GM11168 (cell line): ENCODE measurements at regions not wholly inside any gene's neighbourhood (a gene's known extent, or its start where the extent isn't known, plus 50 kb on each side); places are given as distances from the start of the nearest gene placed in this dataset.
"Not testable (repeated sequence)": the region's sequence is repeated elsewhere in the genome, so short reads cannot be mapped to it uniquely, and the experiment has no call there.

Experiments used
- in situ Hi-C: fragments of 300-500 bp; cut with MboI; formaldehyde crosslinking; loops from one replicate; pipeline ENCODE4 v1.12.0; 2022; ENCODE audit warnings: low sequenced_read_pairs; ENCODE audit not compliant: unreplicated experiment

DNA sequence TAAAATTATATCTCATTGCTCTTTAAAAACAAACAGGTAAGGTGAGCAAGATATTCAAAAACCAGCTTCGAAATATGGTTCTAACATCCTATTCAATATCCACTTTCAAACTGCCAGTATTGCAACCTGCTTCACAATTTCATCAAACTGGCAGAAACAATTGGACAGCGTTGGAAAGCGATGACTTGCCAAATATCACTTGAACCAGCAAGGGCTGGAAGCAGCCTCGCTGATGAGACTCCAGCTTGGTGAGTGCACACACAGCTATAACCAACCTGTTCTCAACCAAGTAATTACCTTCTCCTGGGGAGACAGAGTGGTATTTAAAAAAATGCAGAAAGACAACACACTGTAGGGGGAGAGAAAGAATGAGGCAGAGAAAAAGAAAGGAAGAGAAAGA is 155.8 kb upstream of the RAI2 start:
- in situ Hi-C loops: no loop called here

DNA sequence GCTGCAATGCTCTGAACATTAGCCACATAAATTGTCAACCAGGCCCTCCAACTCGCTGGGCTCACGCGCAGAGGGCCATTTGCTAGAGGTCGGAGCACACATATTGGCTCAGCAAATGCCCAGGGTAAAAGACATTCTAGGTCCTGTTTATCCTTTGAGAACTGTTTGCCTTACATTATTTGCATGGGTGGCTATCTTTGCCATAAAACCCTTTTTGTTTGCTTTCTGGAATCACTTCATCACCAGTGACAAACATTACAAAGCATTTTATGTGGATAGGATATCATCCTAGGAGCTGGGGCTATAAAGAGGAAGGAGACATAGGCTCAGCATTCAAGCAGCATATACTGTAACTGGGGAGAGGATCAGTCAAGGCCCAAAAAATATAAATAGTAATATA is 149.2 kb upstream of the RAI2 start:
- in situ Hi-C loops: no loop called here

DNA sequence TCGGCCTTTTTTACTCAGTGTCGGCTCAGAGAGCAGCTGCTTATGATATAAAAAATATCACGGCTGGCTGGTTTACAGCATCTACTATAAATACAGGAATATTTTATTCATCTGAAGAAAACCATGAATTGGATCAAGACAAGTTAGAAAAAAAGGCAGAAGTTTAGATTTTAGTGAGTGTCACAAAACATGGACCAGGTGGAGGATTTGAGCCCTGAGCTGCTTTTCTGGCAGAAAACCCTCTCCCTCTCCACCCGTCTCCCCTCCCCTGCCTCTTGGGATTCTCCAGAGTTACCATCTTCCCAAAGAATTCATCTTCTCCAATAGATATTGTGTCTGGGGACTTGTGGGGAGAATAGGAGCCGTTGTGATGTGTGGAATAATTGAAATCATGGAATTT is 142.8 kb upstream of the RAI2 start:
- in situ Hi-C loops: no loop called here

DNA sequence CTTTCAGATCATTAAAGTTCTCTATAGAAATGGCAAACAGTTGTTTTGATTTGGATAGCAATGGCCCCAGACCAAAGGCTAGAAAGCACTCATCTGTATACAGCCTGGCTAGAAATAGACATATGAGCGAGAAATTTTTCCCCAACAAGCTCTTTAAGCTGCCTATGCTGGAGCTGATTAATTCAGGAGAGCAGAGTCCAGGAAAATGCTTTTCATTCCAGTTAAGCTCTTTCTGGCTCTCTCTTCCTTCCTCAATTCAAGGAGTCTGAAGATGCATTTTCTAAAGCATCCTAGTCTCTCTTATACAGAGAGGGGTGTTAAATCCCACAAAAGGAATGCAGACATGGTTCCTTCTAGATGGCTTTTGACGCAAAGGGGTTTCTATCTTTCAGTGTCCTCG is 141.7 kb upstream of the RAI2 start:
- in situ Hi-C loops: no loop called here

DNA sequence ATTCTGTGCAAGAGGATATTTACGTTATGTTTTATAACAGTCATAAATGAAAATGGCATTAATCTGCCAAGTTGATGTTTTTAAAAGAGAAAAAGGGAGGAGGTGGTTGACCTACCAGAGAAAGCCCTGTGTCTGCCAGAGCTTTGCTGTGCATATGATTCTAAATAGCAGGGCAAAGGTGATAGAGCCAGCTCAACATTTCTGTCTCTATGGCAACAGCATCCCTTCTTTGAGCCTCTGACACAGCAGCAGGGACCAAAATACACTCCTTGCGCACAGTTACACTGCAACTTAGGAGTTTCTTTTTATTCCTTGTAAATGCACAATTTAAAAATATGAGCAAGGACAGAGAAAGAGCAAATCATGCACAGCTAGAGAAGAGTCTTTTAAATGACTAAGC is 133.3 kb upstream of the RAI2 start:
- in situ Hi-C loops: no loop called here

DNA sequence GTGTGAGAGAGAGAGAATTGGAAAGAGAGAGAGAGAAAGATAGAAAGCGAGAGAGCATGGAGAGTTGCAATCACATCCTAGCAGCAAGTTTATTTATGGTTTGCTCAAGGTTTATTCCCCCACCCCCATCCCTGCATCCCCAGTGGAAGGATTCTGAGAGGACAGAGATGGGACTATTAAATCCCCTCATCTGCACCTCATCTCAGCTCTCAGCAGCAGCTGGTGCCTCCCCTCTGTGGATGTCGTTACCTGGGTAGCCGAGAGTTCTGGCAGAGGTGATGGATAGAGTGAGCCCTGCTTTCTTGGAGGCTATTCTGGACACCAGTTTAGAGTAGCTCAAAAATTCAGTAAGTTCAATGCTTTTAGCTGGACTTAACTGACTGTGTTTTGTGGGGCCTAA is 132.0 kb upstream of the RAI2 start:
- in situ Hi-C loops: no loop called here

DNA sequence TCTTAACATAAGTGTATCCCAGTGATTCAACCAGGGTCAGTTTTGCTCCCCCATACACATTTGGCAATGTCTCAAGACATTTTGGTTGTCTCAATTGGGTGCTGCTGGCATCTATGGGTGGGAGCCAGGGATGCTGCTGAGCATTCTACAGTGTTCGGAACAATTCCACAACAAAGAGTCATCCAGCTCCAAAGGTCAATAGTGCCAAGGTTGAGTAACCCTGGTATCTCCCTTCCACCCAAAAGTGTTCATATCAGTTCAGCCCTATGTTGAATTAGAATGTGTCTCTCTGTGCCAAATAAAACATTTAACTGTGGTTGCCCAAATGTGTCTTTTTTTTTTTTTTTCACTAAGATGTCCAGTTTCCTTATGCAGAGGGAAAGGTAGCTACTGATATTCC is 129.4 kb upstream of the RAI2 start:
- in situ Hi-C loops: no loop called here

DNA sequence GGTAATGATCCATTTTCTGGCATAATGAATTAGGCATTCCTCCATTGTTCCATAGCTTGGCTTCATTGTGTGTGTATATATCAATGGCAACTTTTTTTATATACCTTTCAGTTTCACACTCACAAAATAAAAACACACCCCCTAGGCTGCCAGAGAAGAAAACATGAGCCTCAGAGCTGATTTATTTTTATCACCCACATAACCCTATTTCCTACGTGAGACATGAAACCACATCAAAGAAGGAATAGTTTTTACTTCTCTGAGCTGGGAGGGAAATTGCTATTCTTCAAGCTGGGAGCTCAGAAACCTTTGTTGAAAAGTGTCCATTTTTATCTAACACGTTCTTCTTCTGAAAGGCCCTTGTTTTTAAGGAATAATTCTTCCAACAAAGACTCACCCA is 126.7 kb upstream of the RAI2 start:
- in situ Hi-C loops: no loop called here

DNA sequence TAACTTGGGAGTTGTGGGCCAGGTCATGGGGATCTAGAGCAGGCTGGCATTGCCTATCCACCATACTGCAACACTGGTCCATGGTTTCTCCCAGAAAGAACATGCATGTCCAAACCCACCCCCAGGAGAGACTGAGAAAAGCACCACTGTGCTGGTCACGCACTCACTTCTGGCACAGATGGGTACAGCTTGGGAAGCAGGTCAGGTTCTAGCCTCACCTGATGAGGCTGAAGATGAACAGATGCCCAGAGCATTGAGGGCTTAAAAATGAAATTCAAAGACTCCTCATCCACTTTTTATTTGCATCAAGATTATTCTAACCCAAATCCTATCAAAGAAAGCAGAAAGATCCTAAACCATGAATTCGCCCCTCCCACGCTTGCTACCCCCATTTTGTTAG is 125.9 kb upstream of the RAI2 start:
- in situ Hi-C loops: no loop called here

DNA sequence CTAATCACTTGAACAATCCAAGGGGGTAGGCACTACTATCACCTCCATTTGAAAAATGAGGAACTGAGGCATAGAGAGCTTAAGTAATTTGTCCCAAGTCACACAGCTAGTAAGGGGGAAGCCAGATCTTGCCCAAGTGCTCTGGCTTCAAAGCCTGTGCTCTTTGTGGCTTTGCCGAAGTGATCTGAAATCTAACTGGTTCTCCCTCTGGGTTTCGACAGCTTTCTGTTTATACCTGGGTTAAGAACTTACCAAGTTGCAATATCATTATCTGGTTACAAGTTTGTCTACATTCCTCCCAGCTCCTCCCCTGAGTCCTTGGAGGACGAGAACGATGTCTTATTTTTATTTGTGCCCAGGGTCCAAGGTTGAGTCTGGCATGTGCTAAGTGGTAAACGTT is 125.3 kb upstream of the RAI2 start:
- in situ Hi-C loops: no loop called here

DNA sequence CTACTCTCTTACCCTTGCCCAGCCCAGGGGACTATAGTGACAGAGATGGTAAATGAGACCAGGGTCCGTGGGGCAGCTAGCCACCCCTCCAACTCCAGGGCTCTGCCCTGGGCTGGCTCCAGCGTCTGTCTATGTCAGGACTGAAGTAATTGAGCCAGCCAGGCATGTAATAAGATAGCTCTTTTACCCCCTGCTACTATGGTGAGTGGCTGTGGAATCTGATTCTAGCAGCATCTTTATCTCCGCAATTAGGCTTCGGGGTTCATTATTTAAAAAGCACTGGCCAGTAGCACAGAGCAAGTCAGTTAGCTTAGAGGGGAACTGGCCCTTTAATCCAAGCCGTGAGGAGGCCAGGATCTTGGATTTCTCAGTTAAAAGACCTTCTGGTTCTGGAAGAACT is 123.3 kb upstream of the RAI2 start:
- in situ Hi-C loops: no loop called here

DNA sequence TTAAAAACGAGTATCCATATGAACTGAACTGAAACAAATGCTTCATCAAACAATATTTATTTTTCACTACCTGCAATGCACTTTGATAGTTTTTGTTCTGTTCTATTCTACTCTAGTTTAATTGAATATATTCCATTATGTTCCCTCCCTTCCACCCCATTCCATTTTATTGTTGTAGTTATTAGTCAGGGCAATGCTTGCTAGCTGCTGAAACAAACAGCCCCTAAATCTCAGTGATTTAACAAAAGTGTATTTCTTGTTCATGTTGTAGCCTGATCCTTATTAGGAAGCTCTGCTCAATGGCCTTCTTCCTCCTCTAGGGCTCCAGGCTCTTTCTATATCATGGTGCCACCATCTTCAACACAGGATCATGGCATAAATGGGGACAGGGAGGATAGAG is 122.3 kb upstream of the RAI2 start:
- in situ Hi-C loops: no loop called here

DNA sequence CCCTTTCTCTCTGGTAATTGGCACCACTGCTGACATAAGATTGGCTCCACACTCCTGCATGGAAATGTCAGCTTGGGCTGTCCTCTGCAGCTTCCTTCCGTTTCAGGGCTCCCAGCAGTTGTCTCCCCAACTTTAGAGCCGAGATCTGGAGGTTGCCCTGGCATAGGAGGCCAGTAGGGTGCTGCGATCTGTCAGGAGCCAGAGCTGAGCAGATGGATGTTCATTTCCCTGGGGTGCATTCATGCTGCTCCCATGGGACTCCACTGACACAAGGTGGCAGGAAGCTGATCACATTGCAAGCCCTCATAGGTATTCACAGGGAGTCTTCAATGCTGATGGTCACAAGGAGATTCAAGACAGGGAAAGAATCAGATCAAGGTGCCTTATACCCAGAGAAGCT is 116.6 kb upstream of the RAI2 start:
- in situ Hi-C loops: no loop called here

DNA sequence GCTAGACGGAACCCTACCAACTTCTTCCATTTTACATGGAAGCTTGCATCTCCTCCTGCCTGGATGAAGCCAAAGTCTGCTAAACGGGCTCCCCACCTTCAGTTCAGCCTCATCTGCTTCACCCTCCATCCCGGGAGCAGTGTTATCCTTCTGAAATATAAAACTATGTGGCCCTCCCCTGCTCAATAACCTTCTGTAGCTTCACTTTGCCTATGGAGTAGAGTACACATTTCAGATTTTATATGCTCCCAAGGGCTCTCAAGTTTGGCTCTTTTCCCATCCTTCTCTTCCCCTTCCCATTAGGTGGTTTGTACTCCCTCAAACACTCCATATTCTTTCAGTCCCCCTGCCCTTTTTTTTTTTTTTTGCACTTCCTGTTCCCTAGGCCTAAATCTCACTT is 115.9 kb upstream of the RAI2 start:
- in situ Hi-C loops: no loop called here

DNA sequence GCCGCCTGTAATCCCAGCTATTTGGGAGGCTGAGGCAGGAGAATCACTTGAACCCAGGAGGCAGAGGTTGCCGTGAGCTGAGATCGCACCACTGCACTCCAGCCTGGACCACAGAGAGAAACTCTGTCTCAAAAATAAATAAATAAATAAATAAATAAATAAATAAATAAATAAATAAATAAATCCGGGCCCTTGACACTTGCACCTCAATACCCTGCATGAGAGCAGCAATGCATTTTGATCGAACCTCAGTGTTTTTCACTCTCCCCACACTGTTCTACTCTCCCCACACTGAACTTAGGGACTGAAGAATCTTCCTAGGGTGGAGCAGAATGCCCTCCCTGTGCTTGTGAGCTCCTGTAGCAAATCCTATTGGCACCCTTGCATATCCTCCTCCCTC is 114.3 kb upstream of the RAI2 start:
- in situ Hi-C loops: not testable (repeated sequence)

DNA sequence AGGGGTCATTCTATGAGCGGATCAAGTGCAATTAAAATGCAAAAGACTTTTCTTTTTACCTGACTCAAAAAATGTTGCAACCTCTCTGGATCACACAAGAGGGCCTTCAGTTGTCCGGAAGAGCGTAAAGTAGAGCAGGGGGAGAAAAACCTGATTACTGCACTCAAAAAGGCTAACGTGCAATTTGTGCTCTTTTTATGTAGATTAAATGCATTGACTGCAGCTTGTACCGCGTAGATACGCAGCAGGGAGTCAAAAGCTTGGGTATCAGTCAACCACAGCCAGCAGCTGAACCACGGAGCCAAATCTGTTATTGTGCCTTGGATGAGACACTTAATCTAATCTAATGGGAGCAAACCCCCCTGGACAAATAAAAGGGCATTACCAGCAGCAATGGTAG is 107.3 kb upstream of the RAI2 start:
- in situ Hi-C loops: no loop called here

DNA sequence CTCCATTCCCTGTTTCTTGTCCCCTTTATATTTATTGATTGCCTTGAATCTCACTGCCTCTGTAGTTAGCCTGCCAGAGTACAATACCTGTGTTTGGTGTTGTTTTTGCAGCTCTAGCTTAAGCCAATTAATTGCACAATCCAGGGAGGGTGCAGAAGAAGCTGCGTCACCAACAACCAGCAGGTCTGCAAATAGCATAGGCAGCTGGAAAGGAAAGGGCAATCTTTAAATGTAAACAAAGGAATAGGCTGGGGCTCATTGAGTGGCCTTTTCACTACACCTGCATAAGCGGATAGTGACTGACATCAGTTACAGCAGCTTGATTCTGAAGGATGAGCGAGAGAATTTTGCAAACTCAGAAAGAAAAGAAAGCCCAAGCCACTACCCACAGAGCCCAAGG is 106.8 kb upstream of the RAI2 start:
- in situ Hi-C loops: no loop called here

DNA sequence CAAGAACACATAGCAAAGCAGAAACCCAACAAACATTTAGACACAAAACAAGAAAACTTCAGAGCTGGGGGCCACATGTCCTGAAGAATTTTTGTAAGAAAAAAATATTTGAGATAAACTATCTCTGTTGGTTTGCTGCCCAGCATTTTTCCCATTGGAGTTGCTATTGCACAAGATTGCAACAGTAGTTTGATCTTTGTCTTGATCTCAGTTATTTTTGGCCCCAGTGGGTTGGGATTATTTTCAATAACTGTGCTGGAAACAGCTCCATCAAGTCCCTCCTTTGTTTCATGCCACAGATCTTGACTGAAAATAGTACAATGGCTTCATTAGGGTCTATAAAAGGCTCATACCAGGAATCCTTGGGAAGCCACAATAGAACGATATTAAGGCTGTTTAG is 103.8 kb upstream of the RAI2 start:
- in situ Hi-C loops: no loop called here

DNA sequence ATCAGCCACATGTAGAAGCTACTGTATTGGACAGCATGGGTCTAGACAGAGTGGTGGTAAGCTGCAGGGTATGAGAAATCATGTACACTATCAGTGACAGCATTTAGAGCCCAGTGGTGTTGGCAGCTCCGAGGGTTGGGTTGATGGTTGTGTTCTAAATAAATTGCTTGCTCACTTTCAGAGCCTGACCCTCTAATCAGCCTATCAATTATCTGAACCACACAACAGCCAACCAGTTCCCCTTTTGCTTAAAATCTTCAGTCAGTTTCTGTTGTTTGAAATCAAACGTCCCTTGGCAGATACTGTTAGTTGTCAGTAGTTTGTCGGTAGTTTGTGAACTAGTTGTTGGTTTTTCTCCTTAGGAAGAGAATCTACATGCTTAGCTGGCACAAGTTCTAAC is 99.8 kb upstream of the RAI2 start:
- in situ Hi-C loops: no loop called here

DNA sequence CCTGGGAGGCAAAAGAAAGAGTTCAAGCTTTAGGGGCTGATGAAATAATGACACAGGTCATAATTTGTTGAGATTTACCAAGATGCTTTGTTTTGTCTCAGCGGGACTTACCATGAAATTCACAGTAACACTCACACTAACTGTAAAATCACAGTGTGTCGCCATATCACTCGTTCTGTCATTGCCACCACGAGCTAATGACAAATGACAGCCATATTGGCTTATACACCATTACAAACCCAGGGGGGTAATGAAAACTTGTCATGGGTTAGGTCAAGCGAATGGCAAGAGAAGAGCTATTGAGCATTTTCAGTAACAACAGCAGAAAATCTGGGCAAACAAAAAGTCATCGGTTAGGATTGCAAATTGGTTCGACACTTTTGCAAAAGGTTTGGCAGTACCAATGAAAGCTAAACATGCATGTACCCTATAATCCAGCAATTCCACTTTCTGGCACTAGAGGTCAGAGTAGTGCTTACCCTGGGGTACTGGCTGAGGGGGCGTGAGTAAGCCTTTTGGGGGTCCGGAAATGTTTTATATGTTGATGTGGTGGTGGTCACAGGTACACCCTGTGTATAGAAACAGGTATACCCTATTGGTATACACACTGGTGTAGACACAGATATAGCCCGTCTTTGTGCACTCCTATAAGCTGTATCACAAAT is 83.9 kb upstream of the RAI2 start:
- in situ Hi-C loops: loop anchor here (25.0 kb wide), 1 partner anchor 442 kb away; no protein-coding TSS in a partner anchor

DNA sequence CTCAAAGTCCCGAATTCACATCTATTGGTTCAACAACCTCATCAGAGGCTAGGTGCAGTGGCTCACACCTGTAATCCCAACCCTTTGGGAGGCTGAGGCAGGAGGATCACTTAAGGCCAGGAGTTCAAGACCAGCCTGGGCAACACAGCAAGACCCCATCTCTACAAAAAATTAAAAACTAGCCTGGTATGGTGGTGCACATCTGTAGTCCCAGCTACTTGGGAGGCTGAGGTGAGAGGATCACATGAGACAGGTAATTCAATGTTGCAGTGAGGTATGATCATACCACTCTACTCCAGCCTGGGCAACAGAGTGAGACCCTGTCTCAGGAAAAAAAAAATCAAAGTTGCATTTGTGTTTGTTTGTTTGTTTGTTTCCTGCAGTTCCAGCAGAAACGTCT is 80.1 kb upstream of the RAI2 start:
- in situ Hi-C loops: loop anchor here (25.0 kb wide), 1 partner anchor 446 kb away; no protein-coding TSS in a partner anchor

DNA sequence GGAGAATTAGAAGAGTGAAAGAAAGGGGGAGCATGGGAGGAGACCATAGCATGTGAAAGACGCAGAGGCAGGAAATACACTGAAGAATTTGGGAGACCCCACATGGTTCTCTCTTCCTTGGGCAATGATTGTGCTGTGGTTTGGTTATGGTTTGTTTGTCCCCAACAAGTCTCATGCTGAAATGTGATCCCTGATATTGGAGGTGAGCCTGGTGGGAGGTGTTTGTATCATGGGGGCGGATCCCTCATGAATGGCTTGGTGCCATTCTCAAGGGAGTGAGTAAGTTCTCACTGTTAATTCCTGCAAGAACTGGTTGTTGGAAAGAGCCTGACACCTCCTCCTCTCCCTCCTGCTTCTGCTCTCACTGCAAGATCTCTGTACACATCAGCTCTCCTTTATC is 78.6 kb upstream of the RAI2 start:
- in situ Hi-C loops: loop anchor here (25.0 kb wide), 1 partner anchor 448 kb away; no protein-coding TSS in a partner anchor

DNA sequence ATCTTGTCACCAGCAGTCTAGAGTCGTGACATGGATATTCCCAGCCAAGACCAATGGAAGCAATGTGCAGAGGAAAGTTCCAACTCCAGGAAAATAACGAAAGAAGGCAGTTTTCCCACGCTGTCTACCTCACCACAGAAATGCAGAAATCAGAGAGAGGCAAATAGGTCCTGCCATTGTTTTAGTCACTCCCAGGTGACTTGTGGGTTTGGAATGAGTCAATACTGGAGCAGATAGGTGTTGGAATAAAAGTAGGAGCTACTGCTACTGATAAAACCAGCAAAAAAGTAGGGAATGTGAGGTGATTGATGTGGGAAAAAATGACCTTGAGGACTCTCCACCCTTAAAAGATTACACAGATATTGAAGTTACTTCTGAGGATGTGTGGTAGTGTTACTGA is 72.8 kb upstream of the RAI2 start:
- in situ Hi-C loops: loop anchor here (25.0 kb wide), 1 partner anchor 453 kb away; no protein-coding TSS in a partner anchor
